ENCODE measurements at regions not wholly inside any gene's neighbourhood (a gene's known extent, or its start where the extent isn't known, plus 50 kb on each side); places are given as distances from the start of the nearest gene placed in this dataset.

GRCh38 chr9:78677326-78677725 is 380.4 kb downstream of the PSAT1 start:
- TF ChIP-seq EZH2 (IDR thresholded peaks at IDR 0.05; ENCODE audit: low read length, missing control alignments) (no peak), CTCF (conservative IDR thresholded peaks at IDR 0.05 in 1 of 2, IDR thresholded peaks at IDR 0.05 in 1 of 2; ENCODE audit: low read depth in 1 of 2, low read length in 2 of 2) (no peak)
- Histone ChIP-seq H3K36me3 (ENCODE audit: control insufficient read depth, insufficient read depth, low read length) (no peaks in the 10 kb centered on the region), H3K4me3 (replicated peaks in 1 of 4; ENCODE audit: control extremely low read depth in 1 of 4, insufficient read depth in 1 of 4, low read depth in 3 of 4, low read length in 4 of 4) (no peak overlapping the region), H4K20me1 (ENCODE audit: control insufficient read depth, extremely low read depth, insufficient read depth, low read length) (no peaks in the 10 kb centered on the region), H3K9ac (ENCODE audit: insufficient read depth, low read length) (no peak overlapping the region), H3K4me1 (ENCODE audit: control insufficient read depth, extremely low read depth, insufficient read depth, low read length) (no peaks in the 10 kb centered on the region), H3K9me3 (ENCODE audit: control insufficient read depth, insufficient read depth, low read depth, low read length) (no peaks in the 10 kb centered on the region), H2AFZ (ENCODE audit: low read length) (no peak overlapping the region), H3K79me2 (ENCODE audit: control insufficient read depth, insufficient read depth, low read length) (no peaks in the 10 kb centered on the region), H3K27ac (ENCODE audit: insufficient read depth, low read length) (no peak overlapping the region), H3K27me3 (ENCODE audit: control insufficient read depth, insufficient read depth, low read length) (no peaks in the 10 kb centered on the region), H3K4me2 (ENCODE audit: extremely low read depth, insufficient read depth, low read length) (no peak overlapping the region)
- DNase-seq (ENCODE audit: low read depth in 2 of 2): peak in 1 of 2 donors; percentile 86

- Histone ChIP-seq H3K27ac (ENCODE audit: insufficient read depth, low read length) (no peak overlapping the region), H4K20me1 (ENCODE audit: control insufficient read depth, extremely low read depth, insufficient read depth, low read length) (no peaks in the 10 kb centered on the region), H3K79me2 (ENCODE audit: control insufficient read depth, insufficient read depth, low read length) (no peaks in the 10 kb centered on the region), H2AFZ (ENCODE audit: low read length) (no peak overlapping the region), H3K36me3 (ENCODE audit: control insufficient read depth, insufficient read depth, low read length) (no peaks in the 10 kb centered on the region), H3K4me1 (ENCODE audit: control insufficient read depth, extremely low read depth, insufficient read depth, low read length) (no peaks in the 10 kb centered on the region), H3K27me3 (ENCODE audit: control insufficient read depth, insufficient read depth, low read length) (no peaks in the 10 kb centered on the region), H3K9ac (ENCODE audit: insufficient read depth, low read length) (no peak overlapping the region), H3K4me3 (replicated peaks in 1 of 4; ENCODE audit: control extremely low read depth in 1 of 4, insufficient read depth in 1 of 4, low read depth in 3 of 4, low read length in 4 of 4) (no peak overlapping the region), H3K4me2 (ENCODE audit: extremely low read depth, insufficient read depth, low read length) (no peak overlapping the region), H3K9me3 (ENCODE audit: control insufficient read depth, insufficient read depth, low read depth, low read length) (no peaks in the 10 kb centered on the region)
- no peak for DNase-seq (ENCODE audit: low read depth in 2 of 2)
- TF ChIP-seq CTCF (conservative IDR thresholded peaks at IDR 0.05 in 1 of 2, IDR thresholded peaks at IDR 0.05 in 1 of 2; ENCODE audit: low read depth in 1 of 2, low read length in 2 of 2) (no peak), EZH2 (IDR thresholded peaks at IDR 0.05; ENCODE audit: low read length, missing control alignments) (no peak)
Observed at GRCh38 chr9:78678877-78679276, 382.0 kb downstream of the PSAT1 start.

- Histone ChIP-seq H2AFZ (ENCODE audit: low read length) (no peak overlapping the region), H3K9ac (ENCODE audit: insufficient read depth, low read length) (no peak overlapping the region), H3K9me3 (ENCODE audit: control insufficient read depth, insufficient read depth, low read depth, low read length) (no peaks in the 10 kb centered on the region), H3K36me3 (ENCODE audit: control insufficient read depth, insufficient read depth, low read length) (no peaks in the 10 kb centered on the region), H3K4me3 (replicated peaks in 1 of 4; ENCODE audit: control extremely low read depth in 1 of 4, insufficient read depth in 1 of 4, low read depth in 3 of 4, low read length in 4 of 4) (no peak overlapping the region), H3K4me1 (ENCODE audit: control insufficient read depth, extremely low read depth, insufficient read depth, low read length) (no peaks in the 10 kb centered on the region), H3K4me2 (ENCODE audit: extremely low read depth, insufficient read depth, low read length) (no peak overlapping the region), H3K79me2 (ENCODE audit: control insufficient read depth, insufficient read depth, low read length) (no peaks in the 10 kb centered on the region), H3K27me3 (ENCODE audit: control insufficient read depth, insufficient read depth, low read length) (no peaks in the 10 kb centered on the region), H4K20me1 (ENCODE audit: control insufficient read depth, extremely low read depth, insufficient read depth, low read length) (no peaks in the 10 kb centered on the region), H3K27ac (ENCODE audit: insufficient read depth, low read length) (no peak overlapping the region)
- TF ChIP-seq EZH2 (IDR thresholded peaks at IDR 0.05; ENCODE audit: low read length, missing control alignments) (no peak), CTCF (conservative IDR thresholded peaks at IDR 0.05 in 1 of 2, IDR thresholded peaks at IDR 0.05 in 1 of 2; ENCODE audit: low read depth in 1 of 2, low read length in 2 of 2) (no peak)
- DNase-seq (ENCODE audit: low read depth in 2 of 2): no peak
Observed at GRCh38 chr9:78680196-78680595, 383.3 kb downstream of the PSAT1 start.
